Kidney epithelial cell (primary cell): ENCODE measurements at regions not wholly inside any gene's neighbourhood (a gene's known extent, or its start where the extent isn't known, plus 50 kb on each side); places are given as distances from the start of the nearest gene placed in this dataset.

Experiments
- DNase-seq: peaks from one replicate; pipeline ENCODE4 v3.0.0-alpha.2; 2010; ENCODE audit warnings: low read depth
- H3K27me3 ChIP-seq: 2 replicates; pipeline ENCODE4 v1.6.0; 2011; ENCODE audit warnings: low read length; ENCODE audit not compliant: control insufficient read depth, insufficient read depth
- H3K36me3 ChIP-seq: 2 replicates; pipeline ENCODE4 v1.5.1; 2011; ENCODE audit warnings: low read length; ENCODE audit not compliant: control insufficient read depth, insufficient read depth
- H3K4me3 ChIP-seq: 2 replicates; pipeline ENCODE4 v1.5.1; 2011; ENCODE audit warnings: low read depth, mild to moderate bottlenecking, control low read depth, low read length
- CTCF ChIP-seq: IDR thresholded peaks from 2 replicates; pipeline ENCODE4 v1.5.1; 2011; ENCODE audit warnings: mild to moderate bottlenecking, moderate library complexity, low read length, control low read depth, inconsistent platforms; ENCODE audit not compliant: insufficient read depth, poor library complexity, severe bottlenecking

- no peak for TF ChIP-seq CTCF
- no peaks in the 10 kb centered on the region for H3K27me3 ChIP-seq
- H3K36me3 ChIP-seq, result no peaks in the 10 kb centered on the region
- no peak overlapping the region for H3K4me3 ChIP-seq
- DNase-seq, result no peak
Observed at GRCh38 chr4:100062921-100063320, 112.8 kb upstream of the H2AZ1 start.

- no peak for DNase-seq
- Histone ChIP-seq H3K27me3 (no peaks in the 10 kb centered on the region), H3K36me3 (no peaks in the 10 kb centered on the region), H3K4me3 (no peak overlapping the region)
- no peak for TF ChIP-seq CTCF
Observed at GRCh38 chr4:100061835-100062234, 111.8 kb upstream of the H2AZ1 start.

GRCh38 chr4:100060765-100061416, 110.8 kb upstream of the H2AZ1 start:
- no peaks in the 10 kb centered on the region for H3K36me3 ChIP-seq
- no peaks in the 10 kb centered on the region for H3K27me3 ChIP-seq
- TF ChIP-seq CTCF, result no peak
- H3K4me3 ChIP-seq, result no peak overlapping the region
- no peak for DNase-seq

- no peaks in the 10 kb centered on the region for H3K36me3 ChIP-seq
- no peak for TF ChIP-seq CTCF
- H3K27me3 ChIP-seq, result no peaks in the 10 kb centered on the region
- H3K4me3 ChIP-seq, result no peak overlapping the region
- DNase-seq, result no peak
Observed at GRCh38 chr4:100059467-100059866, 109.4 kb upstream of the H2AZ1 start.

- DNase-seq, result no peak
- Histone ChIP-seq H3K27me3 (no peaks in the 10 kb centered on the region), H3K4me3 (no peak overlapping the region), H3K36me3 (no peaks in the 10 kb centered on the region)
- no peak for TF ChIP-seq CTCF
Observed at GRCh38 chr4:100056701-100057100, 106.6 kb upstream of the H2AZ1 start.

- Histone ChIP-seq H3K27me3 (no peaks in the 10 kb centered on the region), H3K4me3 (no peak overlapping the region), H3K36me3 (no peaks in the 10 kb centered on the region)
- TF ChIP-seq CTCF, result no peak
- no peak for DNase-seq
Observed at GRCh38 chr4:100054071-100054470, 104.0 kb upstream of the H2AZ1 start.
